ENCODE measurements at regions not wholly inside any gene's neighbourhood (a gene's known extent, or its start where the extent isn't known, plus 50 kb on each side); places are given as distances from the start of the nearest gene placed in this dataset.
"Not testable (repeated sequence)": the region's sequence is repeated elsewhere in the genome, so short reads cannot be mapped to it uniquely, and the experiment has no call there.

- Histone ChIP-seq H3K27ac (ENCODE audit: low read depth in 1 of 2, low read length in 2 of 2) (no peak overlapping the region), H3K4me1 (ENCODE audit: control insufficient read depth in 1 of 2, insufficient read depth in 2 of 2, low read length in 2 of 2) (no peaks in the 10 kb centered on the region), H3K36me3 (ENCODE audit: control insufficient read depth in 1 of 2, insufficient read depth in 2 of 2, low read length in 1 of 2) (no peaks in the 10 kb centered on the region), H3K27me3 (ENCODE audit: control insufficient read depth in 1 of 2, insufficient read depth in 2 of 2, low read length in 1 of 2) (no peaks in the 10 kb centered on the region), H3K9me3 (ENCODE audit: control insufficient read depth, low read length) (no peaks in the 10 kb centered on the region), H3K4me3 (ENCODE audit: low read length in 2 of 2) (no peak overlapping the region)
- DNase-seq (no peak), ATAC-seq (ENCODE audit: low FRiP score) (no peak)
- intact Hi-C loops (cut with DNase I) = no loop called here
Observed at GRCh38 chr4:127449449-127449848, 183.3 kb upstream of the INTU start.

- no peaks in the 10 kb centered on the region for H3K4me1 ChIP-seq (ENCODE audit: control insufficient read depth in 1 of 2, insufficient read depth in 2 of 2, low read length in 2 of 2)
- intact Hi-C loops (cut with DNase I) = no loop called here
- DNase-seq (no peak), ATAC-seq (ENCODE audit: low FRiP score) (no peak)
- 67 to 70% methylated on average over 1 of the region's 1 CpG for WGBS, 2 donors
- no peaks in the 10 kb centered on the region for H3K9me3 ChIP-seq (ENCODE audit: control insufficient read depth, low read length)
- no peak overlapping the region for H3K27ac ChIP-seq (ENCODE audit: low read depth in 1 of 2, low read length in 2 of 2)
- no peak overlapping the region for H3K4me3 ChIP-seq (ENCODE audit: low read length in 2 of 2)
- no peaks in the 10 kb centered on the region for H3K36me3 ChIP-seq (ENCODE audit: control insufficient read depth in 1 of 2, insufficient read depth in 2 of 2, low read length in 1 of 2)
- H3K27me3 ChIP-seq (ENCODE audit: control insufficient read depth in 1 of 2, insufficient read depth in 2 of 2, low read length in 1 of 2) = no peaks in the 10 kb centered on the region
Observed at GRCh38 chr4:127450276-127450675, 182.5 kb upstream of the INTU start.

GRCh38 chr4:127463883-127464282 lies 168.9 kb upstream of the INTU start:
- H3K27me3 ChIP-seq (ENCODE audit: control insufficient read depth in 1 of 2, insufficient read depth in 2 of 2, low read length in 1 of 2) = no peaks in the 10 kb centered on the region
- ATAC-seq (ENCODE audit: low FRiP score) = no peak
- no peak overlapping the region for H3K27ac ChIP-seq (ENCODE audit: low read depth in 1 of 2, low read length in 2 of 2)
- no peak overlapping the region for H3K4me3 ChIP-seq (ENCODE audit: low read length in 2 of 2)
- intact Hi-C loops (cut with DNase I) = no loop called here
- no peaks in the 10 kb centered on the region for H3K9me3 ChIP-seq (ENCODE audit: control insufficient read depth, low read length)
- 54 to 59% methylated on average over 6 of the region's 6 CpGs for WGBS, 2 donors
- no peak for DNase-seq
- H3K36me3 ChIP-seq (ENCODE audit: control insufficient read depth in 1 of 2, insufficient read depth in 2 of 2, low read length in 1 of 2) = no peaks in the 10 kb centered on the region
- H3K4me1 ChIP-seq (ENCODE audit: control insufficient read depth in 1 of 2, insufficient read depth in 2 of 2, low read length in 2 of 2) = no peaks in the 10 kb centered on the region

- Histone ChIP-seq H3K4me1 (ENCODE audit: control insufficient read depth in 1 of 2, insufficient read depth in 2 of 2, low read length in 2 of 2) (no peaks in the 10 kb centered on the region), H3K27ac (ENCODE audit: low read depth in 1 of 2, low read length in 2 of 2) (no peak overlapping the region), H3K9me3 (ENCODE audit: control insufficient read depth, low read length) (peaks cover 3% of the 10 kb centered on the region), H3K27me3 (ENCODE audit: control insufficient read depth in 1 of 2, insufficient read depth in 2 of 2, low read length in 1 of 2) (no peaks in the 10 kb centered on the region), H3K4me3 (ENCODE audit: low read length in 2 of 2) (no peak overlapping the region), H3K36me3 (ENCODE audit: control insufficient read depth in 1 of 2, insufficient read depth in 2 of 2, low read length in 1 of 2) (no peaks in the 10 kb centered on the region)
- intact Hi-C loops (cut with DNase I) = no loop called here
- DNase-seq (no peak), ATAC-seq (ENCODE audit: low FRiP score) (no peak)
- WGBS, 2 donors = 62 to 65% methylated on average over 1 of the region's 1 CpG
Observed at GRCh38 chr4:127469542-127469941, 163.2 kb upstream of the INTU start.

GRCh38 chr4:127469959-127470809 lies 162.6 kb upstream of the INTU start:
- intact Hi-C loops (cut with DNase I) = no loop called here
- H3K4me1 ChIP-seq (ENCODE audit: control insufficient read depth in 1 of 2, insufficient read depth in 2 of 2, low read length in 2 of 2) = no peaks in the 10 kb centered on the region
- WGBS, 2 donors = 95% methylated on average over 31 of the region's 31 CpGs

GRCh38 chr4:127478271-127478670 lies 154.5 kb upstream of the INTU start:
- H3K4me1 ChIP-seq (ENCODE audit: control insufficient read depth in 1 of 2, insufficient read depth in 2 of 2, low read length in 2 of 2); H3K27ac ChIP-seq (ENCODE audit: low read depth in 1 of 2, low read length in 2 of 2); H3K9me3 ChIP-seq (ENCODE audit: control insufficient read depth, low read length); H3K36me3 ChIP-seq (ENCODE audit: control insufficient read depth in 1 of 2, insufficient read depth in 2 of 2, low read length in 1 of 2); intact Hi-C loops (cut with DNase I); ATAC-seq (ENCODE audit: low FRiP score); DNase-seq; H3K4me3 ChIP-seq (ENCODE audit: low read length in 2 of 2); H3K27me3 ChIP-seq (ENCODE audit: control insufficient read depth in 1 of 2, insufficient read depth in 2 of 2, low read length in 1 of 2): not testable (repeated sequence)
- 92 to 95% methylated on average over 3 of the region's 3 CpGs for WGBS, 2 donors

More at GRCh38 chr4:127469959-127470809, 162.6 kb upstream of the INTU start:
- ATAC-seq (ENCODE audit: low FRiP score) (no peak), DNase-seq (peak in 1 of 2 donors; percentile 71)
- Histone ChIP-seq H3K4me3 (ENCODE audit: low read length in 2 of 2) (no peak overlapping the region), H3K36me3 (ENCODE audit: control insufficient read depth in 1 of 2, insufficient read depth in 2 of 2, low read length in 1 of 2) (no peaks in the 10 kb centered on the region), H3K27ac (ENCODE audit: low read depth in 1 of 2, low read length in 2 of 2) (no peak overlapping the region), H3K27me3 (ENCODE audit: control insufficient read depth in 1 of 2, insufficient read depth in 2 of 2, low read length in 1 of 2) (no peaks in the 10 kb centered on the region), H3K9me3 (ENCODE audit: control insufficient read depth, low read length) (peaks cover 3% of the 10 kb centered on the region)

- no peaks in the 10 kb centered on the region for H3K9me3 ChIP-seq (ENCODE audit: control insufficient read depth, low read length)
- no peaks in the 10 kb centered on the region for H3K36me3 ChIP-seq (ENCODE audit: control insufficient read depth in 1 of 2, insufficient read depth in 2 of 2, low read length in 1 of 2)
- H3K4me1 ChIP-seq (ENCODE audit: control insufficient read depth in 1 of 2, insufficient read depth in 2 of 2, low read length in 2 of 2) = peaks cover 0 to 1% of the 10 kb centered on the region in 2 donors
- intact Hi-C loops (cut with DNase I) = no loop called here
- no peaks in the 10 kb centered on the region for H3K27me3 ChIP-seq (ENCODE audit: control insufficient read depth in 1 of 2, insufficient read depth in 2 of 2, low read length in 1 of 2)
- DNase-seq = no peak
- no peak for ATAC-seq (ENCODE audit: low FRiP score)
- H3K27ac ChIP-seq (ENCODE audit: low read depth in 1 of 2, low read length in 2 of 2) = no peak overlapping the region
- H3K4me3 ChIP-seq (ENCODE audit: low read length in 2 of 2) = no peak overlapping the region
Observed at GRCh38 chr4:127479031-127479622, 153.6 kb upstream of the INTU start.

GRCh38 chr4:127482049-127482448 lies 150.7 kb upstream of the INTU start:
- intact Hi-C loops (cut with DNase I) = no loop called here
- H3K27ac ChIP-seq (ENCODE audit: low read depth in 1 of 2, low read length in 2 of 2) = no peak overlapping the region
- H3K4me1 ChIP-seq (ENCODE audit: control insufficient read depth in 1 of 2, insufficient read depth in 2 of 2, low read length in 2 of 2) = peaks cover 0 to 2% of the 10 kb centered on the region in 2 donors

GRCh38 chr4:127484117-127484516 lies 148.6 kb upstream of the INTU start:
- Histone ChIP-seq H3K9me3 (ENCODE audit: control insufficient read depth, low read length) (no peaks in the 10 kb centered on the region), H3K27me3 (ENCODE audit: control insufficient read depth in 1 of 2, insufficient read depth in 2 of 2, low read length in 1 of 2) (no peaks in the 10 kb centered on the region), H3K27ac (ENCODE audit: low read depth in 1 of 2, low read length in 2 of 2) (no peak overlapping the region), H3K4me3 (ENCODE audit: low read length in 2 of 2) (no peak overlapping the region), H3K4me1 (ENCODE audit: control insufficient read depth in 1 of 2, insufficient read depth in 2 of 2, low read length in 2 of 2) (peaks cover 0 to 2% of the 10 kb centered on the region in 2 donors), H3K36me3 (ENCODE audit: control insufficient read depth in 1 of 2, insufficient read depth in 2 of 2, low read length in 1 of 2) (no peaks in the 10 kb centered on the region)
- 77 to 85% methylated on average over 1 of the region's 1 CpG for WGBS, 2 donors
- ATAC-seq (ENCODE audit: low FRiP score) (no peak), DNase-seq (no peak)
- intact Hi-C loops (cut with DNase I) = no loop called here

More at GRCh38 chr4:127482049-127482448, 150.7 kb upstream of the INTU start:
- Histone ChIP-seq H3K27me3 (ENCODE audit: control insufficient read depth in 1 of 2, insufficient read depth in 2 of 2, low read length in 1 of 2) (no peaks in the 10 kb centered on the region), H3K4me3 (ENCODE audit: low read length in 2 of 2) (no peak overlapping the region), H3K36me3 (ENCODE audit: control insufficient read depth in 1 of 2, insufficient read depth in 2 of 2, low read length in 1 of 2) (no peaks in the 10 kb centered on the region), H3K9me3 (ENCODE audit: control insufficient read depth, low read length) (no peaks in the 10 kb centered on the region)
- no peak for ATAC-seq (ENCODE audit: low FRiP score)
- DNase-seq = no peak
- 38 to 55% methylated on average over 1 of the region's 1 CpG for WGBS, 2 donors
